ENCODE measurements at regions not wholly inside any gene's neighbourhood (a gene's known extent, or its start where the extent isn't known, plus 50 kb on each side); places are given as distances from the start of the nearest gene placed in this dataset.

GRCh38 chr21:28799926-28800325, 192.8 kb downstream of the LTN1 start:
- TF ChIP-seq CTCF (IDR thresholded peaks at IDR 0.05), result no peak
- TF ChIP-seq POLR2AphosphoS5 (IDR thresholded peaks at IDR 0.05; ENCODE audit: low read depth, low read length), result no peak
- no peak for TF ChIP-seq TCF7L2 (IDR thresholded peaks at IDR 0.05; ENCODE audit: low read depth, low read length)
- no peak for TF ChIP-seq REST (IDR thresholded peaks at IDR 0.05; ENCODE audit: insufficient read depth in 1 of 2, low read depth in 2 of 2, low read length in 1 of 2)
- no peak for TF ChIP-seq SIN3A (IDR thresholded peaks at IDR 0.05; ENCODE audit: borderline replicate concordance, insufficient read depth, low read depth, low read length)
